ENCODE measurements at regions not wholly inside any gene's neighbourhood (a gene's known extent, or its start where the extent isn't known, plus 50 kb on each side); places are given as distances from the start of the nearest gene placed in this dataset.

DNA sequence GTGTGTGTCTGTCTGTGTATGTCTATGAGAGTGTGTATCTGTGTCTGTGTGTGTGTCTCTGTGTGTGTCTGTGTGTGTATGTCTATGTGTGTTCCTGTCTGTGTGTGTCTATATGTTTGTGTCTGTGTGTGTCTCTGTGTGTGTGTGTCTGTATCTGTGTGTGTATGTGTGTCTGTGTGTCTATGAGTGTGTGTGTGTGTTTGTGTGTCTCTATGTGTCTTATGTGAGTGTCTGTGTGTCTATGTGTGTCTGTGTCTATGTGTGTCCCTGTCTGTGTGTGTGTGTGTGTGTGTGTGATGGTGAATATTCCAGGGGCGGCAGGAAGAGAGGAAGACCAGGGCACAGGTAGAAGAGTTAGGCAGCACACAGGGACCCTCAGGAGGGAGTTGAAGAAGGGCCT, 173.2 kb downstream of the MYCN start:
- ATAC-seq = no peak
- no peak for TF ChIP-seq ISL1 (CRISPR knock-in tag; IDR thresholded peaks at IDR 0.05)
- TF ChIP-seq ESRRG (CRISPR knock-in tag; IDR thresholded peaks at IDR 0.05) = no peak
- TF ChIP-seq CSDC2 (CRISPR knock-in tag; IDR thresholded peaks at IDR 0.05) = no peak
- TF ChIP-seq ZFP3 (CRISPR knock-in tag; IDR thresholded peaks at IDR 0.05) = no peak
- TF ChIP-seq CSRNP3 (CRISPR knock-in tag; IDR thresholded peaks at IDR 0.05) = no peak
- TF ChIP-seq, protein P1, sequence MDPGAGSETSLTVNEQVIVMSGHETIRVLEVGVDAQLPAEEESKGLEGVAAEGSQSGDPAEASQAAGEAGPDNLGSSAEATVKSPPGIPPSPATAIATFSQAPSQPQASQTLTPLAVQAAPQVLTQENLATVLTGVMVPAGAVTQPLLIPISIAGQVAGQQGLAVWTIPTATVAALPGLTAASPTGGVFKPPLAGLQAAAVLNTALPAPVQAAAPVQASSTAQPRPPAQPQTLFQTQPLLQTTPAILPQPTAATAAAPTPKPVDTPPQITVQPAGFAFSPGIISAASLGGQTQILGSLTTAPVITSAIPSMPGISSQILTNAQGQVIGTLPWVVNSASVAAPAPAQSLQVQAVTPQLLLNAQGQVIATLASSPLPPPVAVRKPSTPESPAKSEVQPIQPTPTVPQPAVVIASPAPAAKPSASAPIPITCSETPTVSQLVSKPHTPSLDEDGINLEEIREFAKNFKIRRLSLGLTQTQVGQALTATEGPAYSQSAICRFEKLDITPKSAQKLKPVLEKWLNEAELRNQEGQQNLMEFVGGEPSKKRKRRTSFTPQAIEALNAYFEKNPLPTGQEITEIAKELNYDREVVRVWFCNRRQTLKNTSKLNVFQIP (CRISPR knock-in tag; IDR thresholded peaks at IDR 0.05; ENCODE audit: borderline replicate concordance, low read depth) = no peak
- TF ChIP-seq ZNF565 (CRISPR knock-in tag; conservative IDR thresholded peaks at IDR 0.05; ENCODE audit: low read depth) = no peak
- TF ChIP-seq RARB (CRISPR knock-in tag; IDR thresholded peaks at IDR 0.05) = no peak
- no peak for TF ChIP-seq TOX (CRISPR knock-in tag; IDR thresholded peaks at IDR 0.05; ENCODE audit: borderline replicate concordance)
- TF ChIP-seq PPARA (CRISPR knock-in tag; IDR thresholded peaks at IDR 0.05; ENCODE audit: borderline replicate concordance) = no peak

DNA sequence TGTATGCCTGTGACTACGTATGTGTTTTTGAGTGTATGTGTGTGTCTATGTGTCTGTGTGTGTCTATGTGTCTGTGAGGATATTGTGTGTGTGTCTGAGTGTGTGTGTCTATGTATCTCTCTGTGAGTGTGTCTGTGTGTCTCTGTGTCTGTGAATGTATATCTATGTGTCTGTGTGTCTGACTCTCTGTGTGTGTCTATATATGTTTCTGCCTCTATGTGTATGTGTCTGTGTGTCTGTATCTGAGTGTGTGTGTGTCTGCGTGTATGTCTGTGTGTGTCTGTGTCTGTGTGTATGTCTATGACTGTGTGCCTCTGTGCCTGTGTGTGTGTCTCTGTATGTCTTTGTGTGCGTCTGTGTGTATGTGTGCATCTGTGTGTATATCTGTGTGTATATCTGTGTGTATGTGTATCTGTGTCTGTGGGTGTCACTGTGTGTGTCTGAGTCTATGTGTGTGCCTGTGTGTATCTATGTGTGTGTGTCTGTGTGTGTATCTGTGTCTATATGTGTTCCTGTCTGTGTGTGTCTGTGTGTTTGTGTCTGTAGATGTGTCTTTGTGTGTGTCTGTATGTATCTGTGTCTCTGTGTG, 172.7 kb downstream of the MYCN start:
- TF ChIP-seq, protein P2, sequence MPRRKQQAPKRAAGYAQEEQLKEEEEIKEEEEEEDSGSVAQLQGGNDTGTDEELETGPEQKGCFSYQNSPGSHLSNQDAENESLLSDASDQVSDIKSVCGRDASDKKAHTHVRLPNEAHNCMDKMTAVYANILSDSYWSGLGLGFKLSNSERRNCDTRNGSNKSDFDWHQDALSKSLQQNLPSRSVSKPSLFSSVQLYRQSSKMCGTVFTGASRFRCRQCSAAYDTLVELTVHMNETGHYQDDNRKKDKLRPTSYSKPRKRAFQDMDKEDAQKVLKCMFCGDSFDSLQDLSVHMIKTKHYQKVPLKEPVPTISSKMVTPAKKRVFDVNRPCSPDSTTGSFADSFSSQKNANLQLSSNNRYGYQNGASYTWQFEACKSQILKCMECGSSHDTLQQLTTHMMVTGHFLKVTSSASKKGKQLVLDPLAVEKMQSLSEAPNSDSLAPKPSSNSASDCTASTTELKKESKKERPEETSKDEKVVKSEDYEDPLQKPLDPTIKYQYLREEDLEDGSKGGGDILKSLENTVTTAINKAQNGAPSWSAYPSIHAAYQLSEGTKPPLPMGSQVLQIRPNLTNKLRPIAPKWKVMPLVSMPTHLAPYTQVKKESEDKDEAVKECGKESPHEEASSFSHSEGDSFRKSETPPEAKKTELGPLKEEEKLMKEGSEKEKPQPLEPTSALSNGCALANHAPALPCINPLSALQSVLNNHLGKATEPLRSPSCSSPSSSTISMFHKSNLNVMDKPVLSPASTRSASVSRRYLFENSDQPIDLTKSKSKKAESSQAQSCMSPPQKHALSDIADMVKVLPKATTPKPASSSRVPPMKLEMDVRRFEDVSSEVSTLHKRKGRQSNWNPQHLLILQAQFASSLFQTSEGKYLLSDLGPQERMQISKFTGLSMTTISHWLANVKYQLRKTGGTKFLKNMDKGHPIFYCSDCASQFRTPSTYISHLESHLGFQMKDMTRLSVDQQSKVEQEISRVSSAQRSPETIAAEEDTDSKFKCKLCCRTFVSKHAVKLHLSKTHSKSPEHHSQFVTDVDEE (CRISPR knock-in tag; IDR thresholded peaks at IDR 0.05) = no peak
- no peak for TF ChIP-seq TOX (CRISPR knock-in tag; IDR thresholded peaks at IDR 0.05; ENCODE audit: borderline replicate concordance)
- TF ChIP-seq, protein P1 (CRISPR knock-in tag; IDR thresholded peaks at IDR 0.05; ENCODE audit: borderline replicate concordance, low read depth) = no peak
- no peak for TF ChIP-seq TCF4 (CRISPR knock-in tag; IDR thresholded peaks at IDR 0.05; ENCODE audit: borderline replicate concordance)
- TF ChIP-seq BACH2 (CRISPR knock-in tag; IDR thresholded peaks at IDR 0.05; ENCODE audit: borderline replicate concordance) = no peak
- no peak for TF ChIP-seq ISL1 (CRISPR knock-in tag; IDR thresholded peaks at IDR 0.05)
- TF ChIP-seq ZNF8 (CRISPR knock-in tag; IDR thresholded peaks at IDR 0.05) = no peak
- TF ChIP-seq ZNF565 (CRISPR knock-in tag; conservative IDR thresholded peaks at IDR 0.05; ENCODE audit: low read depth) = no peak
- no peak for TF ChIP-seq CSRNP3 (CRISPR knock-in tag; IDR thresholded peaks at IDR 0.05)
- no peak for TF ChIP-seq CSDC2 (CRISPR knock-in tag; IDR thresholded peaks at IDR 0.05)
- TF ChIP-seq ESRRG (CRISPR knock-in tag; IDR thresholded peaks at IDR 0.05) = no peak
- TF ChIP-seq SNAI2 (CRISPR knock-in tag; IDR thresholded peaks at IDR 0.05) = no peak
- TF ChIP-seq GLIS3 (CRISPR knock-in tag; IDR thresholded peaks at IDR 0.05) = no peak
- no peak for ATAC-seq

DNA sequence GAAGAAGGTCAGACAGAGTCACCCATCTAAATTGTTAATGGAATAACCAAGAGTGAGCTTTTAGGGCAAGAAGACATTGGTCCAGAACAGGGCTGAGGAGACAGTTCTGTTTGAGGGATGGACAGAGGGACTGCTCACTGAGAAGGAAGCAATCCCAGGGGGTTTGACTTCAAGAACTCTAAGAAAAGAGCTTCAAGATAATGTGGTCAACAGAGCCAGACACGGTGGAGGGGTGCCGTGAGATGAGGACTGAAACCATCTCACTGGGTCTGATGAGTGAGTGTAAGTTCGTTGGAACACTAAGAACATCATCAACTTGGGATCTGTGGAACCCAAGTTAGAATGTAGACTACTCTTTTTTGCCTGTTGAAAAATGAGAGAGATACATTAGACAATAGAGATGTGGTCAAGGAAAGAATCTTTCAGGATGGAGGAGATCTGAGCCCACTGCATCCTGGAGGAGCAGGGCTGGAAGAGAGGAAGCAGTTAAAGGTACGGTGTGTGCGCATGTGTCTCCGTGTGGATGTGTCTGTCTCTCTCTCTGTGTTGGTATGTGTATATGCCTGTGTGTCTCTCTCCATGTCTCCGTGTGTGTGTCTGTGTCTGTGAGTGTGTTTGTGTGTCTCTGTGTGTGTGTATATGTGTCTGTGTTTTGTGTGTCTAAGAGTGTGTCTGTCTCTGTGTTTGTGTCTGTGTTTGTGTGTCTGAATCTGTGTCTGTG, 172.1 kb downstream of the MYCN start:
- ATAC-seq = no peak
- TF ChIP-seq ZFP3 (CRISPR knock-in tag; IDR thresholded peaks at IDR 0.05) = no peak
- no peak for TF ChIP-seq ZNF8 (CRISPR knock-in tag; IDR thresholded peaks at IDR 0.05)
- TF ChIP-seq TOX (CRISPR knock-in tag; IDR thresholded peaks at IDR 0.05; ENCODE audit: borderline replicate concordance) = no peak
- no peak for TF ChIP-seq TCF4 (CRISPR knock-in tag; IDR thresholded peaks at IDR 0.05; ENCODE audit: borderline replicate concordance)
- no peak for TF ChIP-seq PATZ1 (CRISPR knock-in tag; IDR thresholded peaks at IDR 0.05; ENCODE audit: borderline replicate concordance)
- TF ChIP-seq SNAI2 (CRISPR knock-in tag; IDR thresholded peaks at IDR 0.05) = no peak
